Activated naive CD4-positive, alpha-beta T cell treated with anti-CD3 and anti-CD28 coated beads for 36 hours (primary cell): ENCODE measurements at regions not wholly inside any gene's neighbourhood (a gene's known extent, or its start where the extent isn't known, plus 50 kb on each side); places are given as distances from the start of the nearest gene placed in this dataset.

Experiments used
- CTCF ChIA-PET: fragments of 350-600 bp; sonication (Branson Sonifier 250); formaldehyde crosslinking; loops from one replicate; lab custom pipeline; 2021; ENCODE audit warnings: antibody characterized with exemption; lab: Charles Lee
- DNase-seq: peaks from one replicate; pipeline ENCODE4 v3.0.0-alpha.2; 2020
- H3K27ac Mint-ChIP-seq: one replicate; pipeline ENCODE4 v1.8.0; 2021; ENCODE audit warnings: mild to moderate bottlenecking, mixed read lengths
- H3K27me3 Mint-ChIP-seq: one replicate; pipeline ENCODE4 v1.8.0; 2021; ENCODE audit warnings: low read depth, mixed read lengths
- H3K36me3 Mint-ChIP-seq: one replicate; pipeline ENCODE4 v1.8.0; 2021; ENCODE audit warnings: low read depth, mixed read lengths
- H3K4me1 Mint-ChIP-seq: one replicate; pipeline ENCODE4 v1.8.0; 2021; ENCODE audit warnings: low read depth, mixed read lengths
- H3K4me3 Mint-ChIP-seq: one replicate; pipeline ENCODE4 v1.8.0; 2021; ENCODE audit warnings: mild to moderate bottlenecking, moderate library complexity, mixed read lengths
- H3K9me3 Mint-ChIP-seq: one replicate; pipeline ENCODE4 v1.8.0; 2021; ENCODE audit warnings: mixed read lengths
- intact Hi-C: fragments of 100-400 bp; cut with micrococcal nuclease; formaldehyde crosslinking; loops from one replicate; pipeline ENCODE4 v1.15.1; 2023

GRCh38 chr7:116083796-116084195, 53.2 kb upstream of the TFEC start:
- H3K4me1 Mint-ChIP-seq = no peaks in the 10 kb centered on the region
- CTCF ChIA-PET = no interaction called here
- no peak for DNase-seq
- intact Hi-C loops = no loop called here
- peaks cover 2% of the 10 kb centered on the region for H3K9me3 Mint-ChIP-seq
- no peaks in the 10 kb centered on the region for H3K27me3 Mint-ChIP-seq
- no peak overlapping the region for H3K4me3 Mint-ChIP-seq
- H3K36me3 Mint-ChIP-seq = no peaks in the 10 kb centered on the region
- no peak overlapping the region for H3K27ac Mint-ChIP-seq

- Mint-ChIP-seq H3K36me3 (no peaks in the 10 kb centered on the region), H3K27ac (no peak overlapping the region), H3K4me3 (no peak overlapping the region), H3K4me1 (no peaks in the 10 kb centered on the region), H3K27me3 (no peaks in the 10 kb centered on the region), H3K9me3 (no peaks in the 10 kb centered on the region)
- no peak for DNase-seq
- CTCF ChIA-PET = no interaction called here
- intact Hi-C loops = no loop called here
Measured at GRCh38 chr7:116086547-116087045, 56.0 kb upstream of the TFEC start.

GRCh38 chr7:116087291-116087690, 56.7 kb upstream of the TFEC start:
- DNase-seq = no peak
- Mint-ChIP-seq H3K4me1 (no peaks in the 10 kb centered on the region), H3K4me3 (no peak overlapping the region), H3K27me3 (no peaks in the 10 kb centered on the region), H3K36me3 (no peaks in the 10 kb centered on the region), H3K9me3 (no peaks in the 10 kb centered on the region), H3K27ac (no peak overlapping the region)
- CTCF ChIA-PET = no interaction called here
- intact Hi-C loops = no loop called here

GRCh38 chr7:116087984-116088383, 57.4 kb upstream of the TFEC start:
- no peak for DNase-seq
- CTCF ChIA-PET = no interaction called here

GRCh38 chr7:116089293-116089692, 58.7 kb upstream of the TFEC start:
- Mint-ChIP-seq H3K27ac (no peak overlapping the region), H3K36me3 (no peaks in the 10 kb centered on the region), H3K9me3 (no peaks in the 10 kb centered on the region), H3K4me1 (no peaks in the 10 kb centered on the region), H3K27me3 (no peaks in the 10 kb centered on the region), H3K4me3 (no peak overlapping the region)
- no peak for DNase-seq
- intact Hi-C loops = no loop called here
- CTCF ChIA-PET = no interaction called here

More at GRCh38 chr7:116087984-116088383, 57.4 kb upstream of the TFEC start:
- no peak overlapping the region for H3K4me3 Mint-ChIP-seq
- H3K27me3 Mint-ChIP-seq = no peaks in the 10 kb centered on the region
- no peaks in the 10 kb centered on the region for H3K36me3 Mint-ChIP-seq
- H3K4me1 Mint-ChIP-seq = no peaks in the 10 kb centered on the region
- H3K9me3 Mint-ChIP-seq = no peaks in the 10 kb centered on the region
- H3K27ac Mint-ChIP-seq = no peak overlapping the region
- intact Hi-C loops = no loop called here

GRCh38 chr7:116093516-116094301, 63.1 kb upstream of the TFEC start:
- no peaks in the 10 kb centered on the region for H3K36me3 Mint-ChIP-seq
- H3K27me3 Mint-ChIP-seq = no peaks in the 10 kb centered on the region
- CTCF ChIA-PET = no interaction called here
- no peak overlapping the region for H3K4me3 Mint-ChIP-seq
- intact Hi-C loops = no loop called here
- no peaks in the 10 kb centered on the region for H3K4me1 Mint-ChIP-seq
- no peaks in the 10 kb centered on the region for H3K9me3 Mint-ChIP-seq
- no peak overlapping the region for H3K27ac Mint-ChIP-seq
- DNase-seq = no peak

GRCh38 chr7:116095396-116095795, 64.8 kb upstream of the TFEC start:
- no peaks in the 10 kb centered on the region for H3K36me3 Mint-ChIP-seq
- no peaks in the 10 kb centered on the region for H3K9me3 Mint-ChIP-seq
- no peak overlapping the region for H3K4me3 Mint-ChIP-seq
- CTCF ChIA-PET = no interaction called here
- H3K27ac Mint-ChIP-seq = no peak overlapping the region
- intact Hi-C loops = no loop called here
- H3K4me1 Mint-ChIP-seq = no peaks in the 10 kb centered on the region
- DNase-seq = no peak
- no peaks in the 10 kb centered on the region for H3K27me3 Mint-ChIP-seq

- no peak for DNase-seq
- H3K4me1 Mint-ChIP-seq = no peaks in the 10 kb centered on the region
- H3K27ac Mint-ChIP-seq = no peak overlapping the region
- CTCF ChIA-PET = no interaction called here
- H3K9me3 Mint-ChIP-seq = no peaks in the 10 kb centered on the region
- H3K36me3 Mint-ChIP-seq = no peaks in the 10 kb centered on the region
- intact Hi-C loops = no loop called here
- H3K27me3 Mint-ChIP-seq = no peaks in the 10 kb centered on the region
- no peak overlapping the region for H3K4me3 Mint-ChIP-seq
Measured at GRCh38 chr7:116097365-116098009, 66.9 kb upstream of the TFEC start.

- H3K4me3 Mint-ChIP-seq = no peak overlapping the region
- intact Hi-C loops = no loop called here
- CTCF ChIA-PET = no interaction called here
- H3K36me3 Mint-ChIP-seq = no peaks in the 10 kb centered on the region
- no peak overlapping the region for H3K27ac Mint-ChIP-seq
- H3K27me3 Mint-ChIP-seq = peaks cover 3% of the 10 kb centered on the region
- no peaks in the 10 kb centered on the region for H3K9me3 Mint-ChIP-seq
- DNase-seq = no peak
- no peaks in the 10 kb centered on the region for H3K4me1 Mint-ChIP-seq
Measured at GRCh38 chr7:116098175-116098574, 67.6 kb upstream of the TFEC start.

- Mint-ChIP-seq H3K27ac (no peak overlapping the region), H3K4me3 (no peak overlapping the region), H3K27me3 (peaks cover 3% of the 10 kb centered on the region), H3K4me1 (no peaks in the 10 kb centered on the region), H3K36me3 (no peaks in the 10 kb centered on the region), H3K9me3 (no peaks in the 10 kb centered on the region)
- CTCF ChIA-PET = no interaction called here
- DNase-seq = no peak
- intact Hi-C loops = no loop called here
Measured at GRCh38 chr7:116100626-116101025, 70.1 kb upstream of the TFEC start.

GRCh38 chr7:116101704-116102103, 71.1 kb upstream of the TFEC start:
- no peak overlapping the region for H3K4me3 Mint-ChIP-seq
- no peak for DNase-seq
- CTCF ChIA-PET = no interaction called here
- intact Hi-C loops = no loop called here
- H3K27ac Mint-ChIP-seq = no peak overlapping the region
- H3K4me1 Mint-ChIP-seq = no peaks in the 10 kb centered on the region
- no peaks in the 10 kb centered on the region for H3K36me3 Mint-ChIP-seq
- H3K9me3 Mint-ChIP-seq = no peaks in the 10 kb centered on the region
- peaks cover 3% of the 10 kb centered on the region for H3K27me3 Mint-ChIP-seq

- no peaks in the 10 kb centered on the region for H3K9me3 Mint-ChIP-seq
- H3K4me3 Mint-ChIP-seq = no peak overlapping the region
- CTCF ChIA-PET = no interaction called here
- H3K27me3 Mint-ChIP-seq = peaks cover 12% of the 10 kb centered on the region
- no peaks in the 10 kb centered on the region for H3K4me1 Mint-ChIP-seq
- no peak overlapping the region for H3K27ac Mint-ChIP-seq
- intact Hi-C loops = no loop called here
- no peaks in the 10 kb centered on the region for H3K36me3 Mint-ChIP-seq
- DNase-seq = no peak
Measured at GRCh38 chr7:116111475-116111874, 80.9 kb upstream of the TFEC start.

GRCh38 chr7:116113310-116113709, 82.7 kb upstream of the TFEC start:
- no peaks in the 10 kb centered on the region for H3K4me1 Mint-ChIP-seq
- H3K36me3 Mint-ChIP-seq = no peaks in the 10 kb centered on the region
- H3K4me3 Mint-ChIP-seq = no peak overlapping the region
- H3K27ac Mint-ChIP-seq = no peak overlapping the region
- peaks cover 18% of the 10 kb centered on the region for H3K27me3 Mint-ChIP-seq
- intact Hi-C loops = no loop called here
- CTCF ChIA-PET = no interaction called here
- H3K9me3 Mint-ChIP-seq = no peaks in the 10 kb centered on the region
- DNase-seq = no peak
